ENCODE measurements at regions not wholly inside any gene's neighbourhood (a gene's known extent, or its start where the extent isn't known, plus 50 kb on each side); places are given as distances from the start of the nearest gene placed in this dataset.

- ATAC-seq (ENCODE audit: low read depth) (no peak), DNase-seq (no peak)
- Mint-ChIP-seq H3K4me1 (peaks cover 3% of the 10 kb centered on the region), H3K9me3 (no peaks in the 10 kb centered on the region), H3K36me3 (ENCODE audit: low read depth) (no peaks in the 10 kb centered on the region), H3K27me3 (no peaks in the 10 kb centered on the region), H3K27ac (no peak overlapping the region), H3K4me3 (no peak overlapping the region)
- no peak for TF ChIP-seq CTCF (IDR thresholded peaks at IDR 0.05)
- ChIA-PET CTCF (no interaction called here), POLR2A (no interaction called here)
- intact Hi-C loops (cut with micrococcal nuclease) = no loop called here
Observed at GRCh38 chr4:129323658-129324057, 227.7 kb downstream of the C4orf33 start.

GRCh38 chr4:129326571-129327460 is 230.9 kb downstream of the C4orf33 start:
- H3K9me3 Mint-ChIP-seq = no peaks in the 10 kb centered on the region
- ChIA-PET POLR2A (no interaction called here), CTCF (no interaction called here)
- intact Hi-C loops (cut with micrococcal nuclease) = no loop called here
- no peak for TF ChIP-seq CTCF (IDR thresholded peaks at IDR 0.05)
- H3K4me1 Mint-ChIP-seq = peaks cover 3% of the 10 kb centered on the region
- DNase-seq (no peak), ATAC-seq (ENCODE audit: low read depth) (no peak)
- no peak overlapping the region for H3K27ac Mint-ChIP-seq
- H3K4me3 Mint-ChIP-seq = no peak overlapping the region
- H3K27me3 Mint-ChIP-seq = no peaks in the 10 kb centered on the region
- no peaks in the 10 kb centered on the region for H3K36me3 Mint-ChIP-seq (ENCODE audit: low read depth)

- no peak for ATAC-seq (ENCODE audit: low read depth)
- Mint-ChIP-seq H3K9me3 (no peaks in the 10 kb centered on the region), H3K27ac (no peak overlapping the region), H3K27me3 (no peaks in the 10 kb centered on the region), H3K4me3 (no peak overlapping the region), H3K36me3 (ENCODE audit: low read depth) (no peaks in the 10 kb centered on the region), H3K4me1 (peaks cover 3% of the 10 kb centered on the region)
- ChIA-PET CTCF (interaction anchor here (1.1 kb wide), 1 partner anchor 35 kb away, joined by 3 read pairs; no protein-coding TSS in a partner anchor), POLR2A (no interaction called here)
- no peak for TF ChIP-seq CTCF (IDR thresholded peaks at IDR 0.05)
- intact Hi-C loops (cut with micrococcal nuclease) = no loop called here
- no peak for DNase-seq
Observed at GRCh38 chr4:129327637-129328036, 231.7 kb downstream of the C4orf33 start.

GRCh38 chr4:129328162-129328561 is 232.2 kb downstream of the C4orf33 start:
- H3K27ac Mint-ChIP-seq = no peak overlapping the region
- ATAC-seq (ENCODE audit: low read depth) (no peak), DNase-seq (no peak)
- peaks cover 3% of the 10 kb centered on the region for H3K4me1 Mint-ChIP-seq
- H3K9me3 Mint-ChIP-seq = no peaks in the 10 kb centered on the region
- ChIA-PET CTCF (interaction anchor here (1.1 kb wide), 1 partner anchor 34 kb away, joined by 3 read pairs; no protein-coding TSS in a partner anchor), POLR2A (no interaction called here)
- intact Hi-C loops (cut with micrococcal nuclease) = no loop called here
- H3K36me3 Mint-ChIP-seq (ENCODE audit: low read depth) = no peaks in the 10 kb centered on the region
- no peak for TF ChIP-seq CTCF (IDR thresholded peaks at IDR 0.05)
- H3K27me3 Mint-ChIP-seq = no peaks in the 10 kb centered on the region
- no peak overlapping the region for H3K4me3 Mint-ChIP-seq

- no peak overlapping the region for H3K4me3 Mint-ChIP-seq
- intact Hi-C loops (cut with micrococcal nuclease) = no loop called here
- TF ChIP-seq CTCF (IDR thresholded peaks at IDR 0.05) = no peak
- H3K4me1 Mint-ChIP-seq = no peaks in the 10 kb centered on the region
- ChIA-PET POLR2A (no interaction called here), CTCF (no interaction called here)
- no peak overlapping the region for H3K27ac Mint-ChIP-seq
- H3K27me3 Mint-ChIP-seq = no peaks in the 10 kb centered on the region
- no peaks in the 10 kb centered on the region for H3K9me3 Mint-ChIP-seq
- DNase-seq (no peak), ATAC-seq (ENCODE audit: low read depth) (no peak)
- H3K36me3 Mint-ChIP-seq (ENCODE audit: low read depth) = no peaks in the 10 kb centered on the region
Observed at GRCh38 chr4:129334136-129334535, 238.2 kb downstream of the C4orf33 start.

Data from activated B cell treated with CpG ODN at 0.5 μM for 24 hours (primary cell).